ENCODE measurements at regions not wholly inside any gene's neighbourhood (a gene's known extent, or its start where the extent isn't known, plus 50 kb on each side); places are given as distances from the start of the nearest gene placed in this dataset.
A peak's percentile ranks its signal among the peaks of the same experiment; 100 is the strongest.

DNA sequence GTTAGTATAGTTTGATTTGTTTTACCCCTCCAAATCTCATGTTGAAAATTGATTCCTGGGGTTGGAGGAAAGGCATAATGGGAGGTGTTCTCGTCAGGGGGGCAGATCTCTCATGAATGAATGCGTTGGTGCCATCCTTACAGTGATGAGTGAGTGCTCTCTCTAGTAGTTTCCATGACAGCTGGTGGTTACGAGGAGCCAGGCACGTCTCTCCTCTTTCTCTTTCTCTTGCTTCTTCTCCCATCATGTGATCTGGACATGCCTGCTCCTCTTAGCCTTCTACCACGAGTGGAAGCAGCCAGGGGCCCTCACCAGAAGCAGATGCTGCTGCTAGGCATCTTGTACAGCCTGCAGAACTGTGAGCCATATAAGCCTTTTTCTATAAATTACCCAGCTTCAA, 454.1 kb downstream of the EFNA5 start:
- no peak for DNase-seq (ENCODE audit: low spot score)

DNA sequence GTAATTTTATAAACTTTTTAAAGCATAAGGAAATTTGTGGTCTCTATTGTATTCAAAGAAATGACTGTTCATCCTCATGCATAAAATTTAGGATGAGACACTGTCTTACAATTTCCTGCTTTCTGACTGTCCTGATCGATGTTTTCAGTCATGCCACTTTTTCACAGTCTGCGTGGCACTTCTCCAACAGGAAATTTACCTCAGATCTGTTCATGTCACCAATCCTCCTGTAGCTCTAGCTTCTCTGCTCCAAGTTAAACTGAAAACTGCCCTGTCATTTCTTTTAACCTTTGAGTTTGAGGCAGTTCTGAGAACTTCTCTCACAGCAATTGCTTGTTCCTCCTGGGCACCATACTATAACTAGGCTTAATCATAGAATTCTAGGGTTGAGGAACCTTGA, 455.1 kb downstream of the EFNA5 start:
- peak; percentile 26 for DNase-seq (ENCODE audit: low spot score)

DNA sequence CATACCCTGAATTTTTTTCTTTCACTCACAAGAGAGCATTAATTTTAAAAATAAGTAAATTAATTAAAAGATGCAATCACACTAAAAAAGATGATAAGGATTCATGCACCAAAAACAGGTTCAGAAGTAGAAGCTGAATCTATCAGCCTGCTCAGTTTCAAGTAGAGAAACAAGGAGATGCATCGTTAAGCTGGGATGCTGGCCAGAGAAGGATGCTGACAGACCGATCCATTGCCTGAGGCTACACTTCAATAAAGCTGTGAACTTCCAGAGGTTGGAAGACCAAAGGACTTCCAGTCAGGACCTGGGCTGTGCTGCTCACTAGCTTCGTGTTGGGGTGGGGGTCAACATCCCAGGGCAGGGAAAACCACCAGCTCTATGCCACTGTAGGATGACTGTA, 457.7 kb downstream of the EFNA5 start:
- DNase-seq (ENCODE audit: low spot score): peak; percentile 4

DNA sequence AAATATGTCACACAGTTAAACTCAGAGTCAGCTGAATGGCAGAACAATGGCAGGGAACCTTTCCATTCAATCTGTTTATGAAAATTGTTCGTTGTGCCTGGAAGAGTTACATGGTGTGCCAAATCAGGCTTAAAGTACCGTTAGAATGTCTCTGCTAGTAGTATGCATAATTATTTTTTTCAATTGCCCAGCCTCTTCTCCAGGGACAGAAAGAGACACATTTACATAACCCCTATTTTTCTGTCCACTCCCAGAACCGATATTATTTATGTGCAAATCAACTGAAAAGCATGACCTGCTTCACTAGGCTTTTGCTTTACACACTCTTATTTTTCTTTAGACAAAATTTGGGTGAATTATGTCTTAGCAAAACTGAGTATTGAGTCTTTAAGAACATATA, 459.1 kb downstream of the EFNA5 start:
- no peak for DNase-seq (ENCODE audit: low spot score)

DNA sequence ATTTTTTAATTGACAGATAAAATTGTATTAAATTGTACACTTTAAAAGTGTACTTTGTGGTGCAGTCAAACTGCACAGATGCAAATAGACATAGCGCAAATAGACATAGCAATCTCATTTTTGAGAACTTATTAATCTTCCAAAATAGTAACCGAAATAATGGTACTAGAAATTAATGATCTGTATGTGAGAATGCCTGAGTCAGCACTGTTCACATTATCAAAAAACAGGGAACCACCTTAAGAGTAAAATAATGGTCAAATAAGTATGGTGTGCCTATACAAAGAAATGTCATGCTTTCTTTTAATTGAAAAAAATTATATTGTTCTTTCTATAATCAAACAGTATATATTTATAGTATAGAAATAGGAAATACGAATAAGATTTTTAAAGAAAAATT, 461.9 kb downstream of the EFNA5 start:
- no peak for DNase-seq (ENCODE audit: low spot score)

DNA sequence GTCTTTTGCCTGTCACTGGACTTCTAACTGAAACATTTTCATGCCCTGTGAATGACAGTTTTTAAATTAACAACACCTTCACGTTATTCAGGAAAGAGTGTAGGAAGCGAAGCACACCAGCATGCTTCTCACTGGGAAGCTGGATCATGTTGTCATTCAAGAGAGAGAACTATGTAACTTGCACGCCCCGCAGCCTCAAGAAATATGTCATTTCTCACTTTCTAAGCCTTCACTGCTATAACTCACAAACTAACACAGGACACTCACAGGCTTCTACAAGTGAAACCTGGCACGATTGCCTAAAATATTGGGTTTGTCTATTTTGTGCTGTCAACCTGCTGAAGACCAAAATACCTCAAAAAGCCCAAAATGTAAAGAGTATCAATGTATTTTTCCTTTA, 466.3 kb downstream of the EFNA5 start:
- no peak for DNase-seq (ENCODE audit: low spot score)

DNA sequence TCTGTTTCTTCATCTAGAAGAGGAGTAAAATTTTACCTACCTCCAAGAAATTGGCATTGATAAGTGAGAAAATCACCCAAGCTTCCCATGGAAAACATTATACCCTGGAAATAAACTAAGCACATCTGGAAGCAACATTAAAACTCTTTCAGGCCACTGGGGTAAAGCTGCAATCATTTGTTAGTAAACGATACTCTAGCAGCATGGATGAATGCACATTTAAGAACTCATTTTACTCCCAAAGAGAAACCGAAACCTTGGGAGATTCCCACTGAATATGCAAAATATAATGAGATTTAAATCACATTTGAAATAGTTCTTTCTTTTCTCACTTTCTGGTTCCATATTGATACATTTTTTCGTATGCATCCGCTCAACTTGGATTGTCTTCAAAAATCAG, 467.5 kb downstream of the EFNA5 start:
- no peak for DNase-seq (ENCODE audit: low spot score)

DNA sequence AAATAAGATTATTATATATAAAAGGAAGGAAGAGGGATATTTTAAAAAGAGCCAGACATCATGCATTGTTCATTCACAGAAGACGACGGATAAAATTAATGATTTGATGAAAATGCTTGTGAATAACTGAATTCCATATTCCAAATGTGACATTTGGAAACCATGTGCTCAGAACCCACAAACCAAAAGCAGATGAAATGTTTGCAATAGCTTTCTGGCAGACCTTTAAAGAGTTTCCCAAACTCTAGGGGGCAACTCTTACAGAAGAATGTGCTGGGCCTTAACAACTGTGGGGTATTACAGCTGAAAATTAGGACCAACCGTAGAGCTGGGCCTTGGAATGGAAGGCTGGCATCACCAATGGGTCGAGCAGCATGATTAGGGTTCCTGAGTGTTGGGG, 471.0 kb downstream of the EFNA5 start:
- DNase-seq (ENCODE audit: low spot score): no peak

DNA sequence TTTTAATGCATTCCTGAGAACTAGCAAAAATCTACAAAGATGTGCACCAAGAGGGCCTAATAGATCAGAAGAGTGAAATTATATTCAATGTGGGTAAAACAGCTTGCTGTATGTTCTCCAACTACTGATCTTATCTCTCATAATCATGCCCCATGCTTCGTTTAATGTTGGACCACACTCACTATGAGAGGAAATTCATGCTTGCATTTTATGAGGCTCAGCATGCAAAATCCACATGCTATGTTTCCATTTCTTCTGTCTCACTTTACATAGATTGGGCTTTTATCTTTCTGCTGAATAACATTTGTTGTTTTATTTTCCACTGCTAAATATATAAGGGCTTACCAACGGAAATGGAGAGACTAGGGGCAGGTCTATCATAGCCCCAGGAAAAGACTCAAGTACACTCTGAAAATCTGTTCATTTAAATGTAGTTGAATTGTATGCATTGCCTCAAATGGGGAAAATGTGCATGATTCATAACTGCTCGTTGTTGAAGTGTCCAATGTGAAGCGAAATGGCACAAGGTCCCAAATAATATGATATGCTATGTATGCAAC, 474.2 kb downstream of the EFNA5 start:
- DNase-seq (ENCODE audit: low spot score): no peak

DNA sequence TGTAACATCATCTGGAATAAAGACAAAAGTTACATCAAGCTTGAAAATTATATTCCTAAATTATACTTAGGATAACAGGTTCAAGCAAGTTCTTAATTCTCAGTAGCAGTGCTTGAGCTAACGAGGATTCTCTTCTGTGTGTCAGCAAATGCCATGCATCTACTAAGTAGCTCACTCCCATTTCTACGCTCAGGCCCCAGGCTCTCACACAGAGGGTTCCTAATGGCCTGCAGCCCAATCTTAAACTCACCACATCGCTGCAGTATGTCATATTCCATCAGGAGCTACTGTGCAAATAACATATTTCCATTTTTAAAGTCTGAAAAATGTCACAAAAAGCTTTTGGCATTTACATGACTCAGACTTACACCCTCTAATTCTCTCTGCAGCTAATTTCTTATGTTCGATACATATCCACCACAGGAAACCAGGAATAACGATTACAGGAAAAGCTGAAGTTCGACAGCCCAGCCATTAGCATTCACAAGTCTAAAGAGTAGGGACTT, 474.8 kb downstream of the EFNA5 start:
- no peak for DNase-seq (ENCODE audit: low spot score)

DNA sequence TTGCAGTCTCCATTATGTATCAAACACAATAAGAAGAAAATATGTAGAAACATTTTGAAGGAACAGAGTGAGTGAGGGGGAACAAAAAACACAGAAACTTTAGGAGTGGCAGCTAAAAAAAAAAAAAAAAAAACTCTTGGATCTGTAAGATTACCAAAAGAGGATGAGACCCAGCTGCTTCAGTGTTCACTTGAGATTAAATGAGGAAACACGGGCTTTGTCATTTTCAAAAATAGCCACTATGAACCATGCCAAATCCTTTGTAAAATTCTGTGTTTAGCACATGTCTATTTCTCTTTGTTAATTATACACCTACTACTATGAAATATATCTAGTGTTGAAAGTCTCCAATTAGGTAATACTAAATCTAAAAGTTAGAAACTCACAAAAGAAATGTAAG, 485.9 kb downstream of the EFNA5 start:
- DNase-seq (ENCODE audit: low spot score): no peak

DNA sequence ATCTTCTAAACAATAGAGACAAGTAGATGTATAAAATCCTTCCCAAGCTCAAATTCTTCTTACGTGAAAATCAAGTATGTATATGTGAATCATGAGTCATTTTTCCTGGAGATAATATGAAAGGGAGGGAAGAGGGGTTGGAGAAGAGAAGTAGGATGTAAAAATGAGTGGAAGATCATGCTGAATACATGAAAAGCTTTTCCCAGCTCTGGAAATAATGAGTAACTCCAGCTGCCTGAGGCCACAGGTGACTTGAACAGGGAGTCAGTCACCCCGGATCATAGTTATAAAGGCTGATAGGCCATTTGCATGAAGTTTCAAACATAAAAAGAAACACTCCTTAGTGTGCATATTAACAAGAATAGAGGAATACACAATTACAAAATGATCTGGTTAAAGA, 486.7 kb downstream of the EFNA5 start:
- no peak for DNase-seq (ENCODE audit: low spot score)

DNA sequence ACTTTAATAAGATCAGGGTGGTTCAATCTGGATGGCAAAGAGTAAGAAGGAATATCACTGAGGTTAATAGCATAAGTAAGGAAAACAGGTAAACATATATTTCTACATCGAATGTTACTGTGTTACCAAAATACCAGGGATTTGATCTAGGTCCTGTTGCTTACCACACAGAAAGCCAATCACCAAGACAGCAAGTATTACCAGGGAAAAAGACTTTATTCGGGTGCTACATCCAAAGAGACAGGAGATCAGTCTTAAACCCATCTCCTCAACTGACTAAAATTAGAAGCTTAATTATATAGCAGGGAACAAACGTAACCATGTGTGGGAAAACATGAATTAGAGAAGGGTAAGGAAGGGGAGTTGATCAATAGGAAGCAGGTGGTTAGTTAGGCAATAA, 500.1 kb downstream of the EFNA5 start:
- DNase-seq (ENCODE audit: low spot score): peak; percentile 10

DNA sequence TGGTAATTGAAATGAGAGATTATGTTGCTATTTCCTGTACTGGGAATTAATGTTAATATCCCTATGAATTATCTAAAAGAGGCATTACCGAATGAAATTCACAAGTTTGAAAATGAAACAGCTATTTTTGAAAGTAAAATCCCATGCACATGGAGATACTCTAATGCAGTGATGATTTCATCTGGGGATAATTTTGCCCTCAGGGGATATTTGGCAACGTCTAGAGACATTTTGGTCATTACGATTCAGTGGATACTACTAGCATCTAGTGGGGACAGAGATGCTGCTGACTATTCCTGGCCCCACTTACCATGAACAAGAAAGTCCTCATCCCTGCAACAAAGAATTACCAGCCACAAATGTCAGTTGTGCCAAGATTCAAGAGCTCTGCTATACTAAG, 500.9 kb downstream of the EFNA5 start:
- no peak for DNase-seq (ENCODE audit: low spot score)

DNA sequence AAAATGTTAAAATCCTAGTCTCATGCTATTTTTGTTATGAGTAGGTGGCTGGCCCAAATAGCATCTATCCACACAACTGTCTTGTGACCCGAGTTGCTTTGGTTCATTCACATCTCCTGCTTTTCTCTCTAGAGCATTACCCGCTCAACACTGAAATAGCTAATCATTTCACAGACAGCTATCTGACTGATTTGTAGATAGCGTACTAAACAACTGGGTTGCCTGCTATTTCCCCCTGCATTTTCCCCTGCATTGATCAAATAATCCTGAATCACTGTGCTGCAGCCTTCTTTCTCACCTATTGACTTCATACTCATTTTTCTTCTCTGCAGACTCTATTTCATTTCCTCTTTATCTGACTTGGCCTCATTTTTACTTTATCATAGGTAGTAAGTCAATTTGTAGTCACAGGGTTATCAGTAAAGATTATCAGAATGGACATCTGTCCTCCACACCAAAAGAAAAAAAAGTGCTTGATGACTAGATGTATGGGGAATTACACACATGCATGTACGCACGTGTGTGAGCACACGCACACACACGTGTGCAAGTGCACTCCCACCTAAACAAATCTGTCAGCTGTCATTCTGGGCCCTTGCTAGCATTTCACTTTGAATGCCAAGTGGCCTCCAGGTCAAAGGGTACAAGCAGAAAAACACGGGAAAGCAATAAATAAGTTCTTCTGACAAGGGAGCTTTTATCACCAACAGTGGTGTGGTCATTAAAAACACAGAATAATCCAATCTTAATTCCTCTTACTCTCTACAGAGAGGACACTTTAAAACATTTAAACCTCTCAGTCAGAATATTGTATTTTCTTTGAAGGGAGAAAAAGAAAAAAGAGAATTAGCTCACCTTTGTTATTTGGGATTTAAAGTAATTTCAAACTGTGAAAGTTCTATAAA, 501.6 kb downstream of the EFNA5 start:
- DNase-seq (ENCODE audit: low spot score): no peak

DNA sequence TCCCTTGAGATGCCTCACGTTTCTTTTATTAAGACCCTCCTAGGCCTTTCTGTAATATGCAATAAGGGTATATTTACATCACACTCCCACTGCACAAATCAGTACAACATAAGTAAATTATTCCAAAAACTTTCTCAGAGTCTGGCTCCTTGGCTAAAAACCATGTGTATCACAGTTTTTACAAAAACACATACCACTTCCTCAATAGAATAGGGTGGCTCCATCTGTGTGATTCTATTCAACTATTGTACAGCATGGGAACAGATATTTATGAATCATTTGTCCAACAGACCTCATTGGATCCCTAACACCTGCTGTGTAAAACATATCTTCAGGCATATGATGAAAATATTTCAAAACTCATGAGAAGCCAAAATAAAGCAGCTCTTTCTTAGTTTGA, 502.7 kb downstream of the EFNA5 start:
- DNase-seq (ENCODE audit: low spot score): no peak

DNA sequence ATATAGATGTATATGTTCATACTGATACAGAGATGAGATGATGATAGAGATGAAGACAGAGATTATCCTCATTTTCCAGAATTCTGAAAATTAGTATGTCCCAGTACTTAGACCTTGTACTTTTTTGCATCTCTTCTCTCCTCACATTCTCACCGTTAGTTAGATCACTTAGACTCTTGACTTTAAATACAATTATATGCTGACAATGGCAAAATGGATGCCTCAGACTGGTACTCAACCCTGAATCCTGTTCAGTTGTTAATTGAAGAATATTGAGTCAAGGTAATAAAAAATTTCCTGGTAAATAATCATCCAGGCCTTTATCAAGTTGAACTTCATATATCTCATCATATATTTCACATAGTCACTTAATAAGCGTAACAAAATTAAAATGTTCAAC, 505.4 kb downstream of the EFNA5 start:
- no peak for DNase-seq (ENCODE audit: low spot score)

DNA sequence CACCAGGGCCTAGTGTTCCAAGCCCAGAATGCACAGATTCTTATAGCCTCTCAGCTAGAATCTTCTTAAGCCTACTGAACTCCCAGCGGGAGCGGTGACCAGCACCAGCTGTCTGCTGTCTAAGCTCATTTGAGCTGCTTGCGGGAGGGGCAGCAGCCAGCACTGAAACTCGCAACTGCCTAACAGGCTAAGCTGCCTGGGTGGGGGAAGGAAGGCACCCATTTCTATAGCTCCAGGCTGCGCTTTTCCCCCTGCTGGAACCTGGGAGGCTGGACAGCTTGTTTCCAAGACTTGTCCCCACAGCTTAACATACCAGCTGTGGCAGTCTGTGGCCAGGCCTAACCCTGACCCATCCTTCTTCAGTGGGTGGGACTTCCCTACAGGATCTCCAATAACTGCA, 512.9 kb downstream of the EFNA5 start:
- DNase-seq (ENCODE audit: low spot score): no peak

DNA sequence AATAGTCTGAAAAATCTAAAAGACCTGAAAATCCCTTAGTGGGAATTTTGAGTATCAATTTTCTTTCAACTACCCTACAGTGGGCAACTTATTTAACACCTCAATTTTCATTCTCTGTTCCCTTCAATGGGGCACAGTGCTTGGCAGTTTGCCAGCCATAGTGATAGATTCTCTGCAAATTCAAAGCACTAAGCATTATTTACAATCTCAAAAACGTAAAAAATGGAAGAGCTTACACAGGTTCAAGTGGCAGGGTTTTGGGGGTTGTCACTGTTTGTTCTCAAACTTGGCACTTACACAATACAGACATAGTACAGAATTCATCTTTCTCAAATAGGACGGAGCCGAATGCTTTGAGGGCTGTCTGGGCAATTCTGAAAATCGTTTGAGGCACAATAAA, 515.0 kb downstream of the EFNA5 start:
- no peak for DNase-seq (ENCODE audit: low spot score)

DNA sequence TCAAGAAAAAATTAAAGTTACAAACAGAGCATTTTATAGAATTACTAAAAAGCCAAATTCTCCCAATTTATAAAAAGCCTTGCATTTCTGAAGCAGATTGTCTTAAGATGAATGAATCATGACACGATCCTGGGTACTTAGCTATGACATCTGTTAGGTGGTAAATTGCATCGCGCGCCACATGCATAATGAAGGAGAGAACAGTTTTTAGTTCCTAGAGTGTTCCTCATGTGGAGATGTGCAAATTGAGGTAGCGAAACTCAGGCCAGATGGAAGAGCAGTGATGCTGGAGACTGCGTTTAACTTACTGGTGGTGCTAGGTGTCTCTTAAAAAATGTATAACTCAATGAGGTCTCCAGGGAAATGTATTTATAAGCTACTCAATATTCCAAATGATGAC, 516.1 kb downstream of the EFNA5 start:
- DNase-seq (ENCODE audit: low spot score): no peak

DNA sequence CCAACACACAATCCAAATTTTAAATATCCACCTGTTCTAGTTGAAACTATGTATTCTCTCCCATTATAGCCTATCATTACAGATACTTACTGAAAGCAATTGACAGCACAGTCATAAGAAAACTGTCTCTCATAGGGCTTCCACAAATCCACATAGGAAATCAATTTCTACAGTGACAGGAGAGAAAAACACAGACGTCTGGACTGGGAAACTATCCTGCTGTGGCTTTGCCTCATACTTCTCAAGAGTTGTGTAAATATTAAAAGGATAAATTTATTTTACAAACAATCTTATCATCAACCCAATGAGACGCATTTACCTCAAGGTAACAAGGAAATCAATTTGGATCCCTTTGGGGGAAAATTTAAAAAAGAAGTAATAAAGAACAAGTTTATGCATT, 517.5 kb downstream of the EFNA5 start:
- DNase-seq (ENCODE audit: low spot score): no peak

DNA sequence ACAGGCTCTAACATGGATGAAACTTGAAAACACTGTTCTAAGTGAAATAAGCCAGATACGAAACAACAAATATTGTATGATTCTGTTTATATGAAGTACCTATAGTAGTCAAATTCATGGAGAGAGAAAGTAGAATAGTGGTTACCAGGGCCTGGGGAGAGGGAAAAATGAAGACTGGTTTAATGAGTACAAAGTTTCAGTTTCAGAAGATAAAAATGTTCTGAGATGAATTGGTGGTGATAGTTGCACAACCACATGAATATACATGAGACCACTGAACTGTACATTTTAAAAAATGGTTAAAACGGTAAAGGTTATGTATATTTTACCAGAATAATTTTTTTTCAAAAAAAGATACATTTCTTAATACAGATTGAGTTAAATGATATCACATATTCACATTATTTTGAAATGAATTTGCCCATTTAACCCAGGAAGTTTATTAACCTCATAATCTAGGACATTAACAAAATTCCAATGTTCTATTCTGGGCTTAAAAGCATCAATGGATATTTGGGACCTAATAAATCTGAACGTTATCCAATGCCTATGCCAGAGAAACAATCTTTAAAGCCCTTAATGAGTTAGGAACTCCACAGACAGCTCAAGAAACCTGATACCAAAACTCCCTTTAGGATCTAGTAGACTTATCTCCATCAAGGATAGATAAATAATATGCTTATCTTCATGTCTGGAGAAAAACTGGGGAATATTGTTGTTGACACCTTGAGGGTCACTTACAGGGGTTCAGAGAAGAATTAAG, 521.3 kb downstream of the EFNA5 start:
- DNase-seq (ENCODE audit: low spot score): no peak

DNA sequence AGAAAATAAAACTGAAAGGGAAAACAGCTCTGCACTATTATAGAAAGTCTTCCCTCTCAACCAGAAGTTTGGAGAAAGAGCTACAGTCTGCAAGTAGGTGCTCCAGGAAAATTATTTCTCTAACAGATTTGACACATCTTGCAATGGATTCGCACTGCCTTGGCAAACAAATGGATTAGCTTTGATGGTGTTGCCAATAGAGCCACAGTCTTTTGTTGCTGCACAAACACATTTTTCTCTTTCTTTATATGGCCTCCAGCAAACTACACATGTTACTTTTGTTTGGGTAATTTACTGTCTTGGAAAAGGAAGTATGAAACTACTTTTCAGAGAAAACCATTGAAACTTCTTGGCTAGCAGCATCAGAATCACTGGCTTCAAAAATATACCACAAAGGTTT, 523.1 kb downstream of the EFNA5 start:
- no peak for DNase-seq (ENCODE audit: low spot score)
